Naive B cell (primary cell): ENCODE measurements at regions not wholly inside any gene's neighbourhood (a gene's known extent, or its start where the extent isn't known, plus 50 kb on each side); places are given as distances from the start of the nearest gene placed in this dataset.

Source experiments
- ATAC-seq, 2 donors: fragments of 150-1000 bp; cut with Tn5 transposase; 2 replicates each; pipeline ENCODE4 v1.10.0; 2021; ENCODE audit warnings: low read depth in 2 of 2, mild to moderate bottlenecking in 2 of 2, moderate library complexity in 2 of 2
- DNase-seq: peaks from one replicate; pipeline ENCODE4 v3.0.0; 2022
- H3K27ac Mint-ChIP-seq, 6 donors: one replicate each; pipeline ENCODE4 v1.8.0; 2020 to 2022; ENCODE audit warnings: mild to moderate bottlenecking in 6 of 6, mixed read lengths in 6 of 6, moderate library complexity in 5 of 6, inconsistent platforms in 2 of 6
- H3K27me3 Mint-ChIP-seq, 3 donors: one replicate each; pipeline ENCODE4 v1.8.0; 2021 to 2022; ENCODE audit warnings: mixed read lengths in 3 of 3, mild to moderate bottlenecking in 1 of 3
- H3K36me3 Mint-ChIP-seq, 2 donors: one replicate each; pipeline ENCODE4 v1.8.0; 2020 to 2022; ENCODE audit warnings: mixed read lengths in 2 of 2, inconsistent platforms in 1 of 2, mild to moderate bottlenecking in 1 of 2
- H3K4me1 Mint-ChIP-seq, 3 donors: one replicate each; pipeline ENCODE4 v1.8.0; 2020 to 2022; ENCODE audit warnings: mixed read lengths in 3 of 3, inconsistent platforms in 1 of 3, mild to moderate bottlenecking in 1 of 3, moderate library complexity in 1 of 3
- H3K4me3 Mint-ChIP-seq, 8 donors: one replicate each; pipeline ENCODE4 v1.8.0; 2020 to 2022; ENCODE audit warnings: mild to moderate bottlenecking in 8 of 8, mixed read lengths in 8 of 8, moderate library complexity in 8 of 8, inconsistent platforms in 2 of 8
- H3K9me3 Mint-ChIP-seq, 7 donors: one replicate each; pipeline ENCODE4 v1.8.0; 2020 to 2022; ENCODE audit warnings: mixed read lengths in 7 of 7, mild to moderate bottlenecking in 5 of 7, inconsistent platforms in 2 of 7, moderate library complexity in 1 of 7

- peaks cover 6 to 11% of the 10 kb centered on the region in 2 donors for H3K36me3 Mint-ChIP-seq
- DNase-seq = no peak
- peaks cover 2 to 31% (median 9%) of the 10 kb centered on the region in 7 donors for H3K9me3 Mint-ChIP-seq
- no peak overlapping the region for H3K27ac Mint-ChIP-seq
- H3K27me3 Mint-ChIP-seq = no peaks in the 10 kb centered on the region
- no peak overlapping the region for H3K4me3 Mint-ChIP-seq
- ATAC-seq = no peak
- H3K4me1 Mint-ChIP-seq = no peaks in the 10 kb centered on the region
These were observed 121.4 kb upstream of the TAB2 start for GRCh38 chr6:149196091-149196490.

- Mint-ChIP-seq H3K4me3 (no peak overlapping the region), H3K27me3 (no peaks in the 10 kb centered on the region), H3K27ac (no peak overlapping the region), H3K36me3 (peaks cover 6 to 11% of the 10 kb centered on the region in 2 donors), H3K4me1 (peaks cover 0 to under 1% (median under 1%) of the 10 kb centered on the region in 3 donors), H3K9me3 (peaks cover 2 to 31% (median 9%) of the 10 kb centered on the region in 7 donors)
- ATAC-seq = no peak
- no peak for DNase-seq
These were observed 120.0 kb upstream of the TAB2 start for GRCh38 chr6:149197482-149197881.

- Mint-ChIP-seq H3K9me3 (peaks cover 2 to 31% (median 9%) of the 10 kb centered on the region in 7 donors), H3K4me1 (peaks cover 0 to 7% (median 5%) of the 10 kb centered on the region in 3 donors), H3K27me3 (no peaks in the 10 kb centered on the region), H3K36me3 (peaks cover 6 to 11% of the 10 kb centered on the region in 2 donors), H3K4me3 (no peak overlapping the region), H3K27ac (peak overlapping the region in 2 of 6 donors; percentile 65 to 77)
- ATAC-seq = no peak
- DNase-seq = no peak
These were observed 119.2 kb upstream of the TAB2 start for GRCh38 chr6:149198265-149198664.

GRCh38 chr6:149200282-149200945 is 117.1 kb upstream of the TAB2 start:
- H3K4me3 Mint-ChIP-seq = no peak overlapping the region
- peak overlapping the region in 2 of 6 donors; percentile 47 to 90 for H3K27ac Mint-ChIP-seq
- H3K4me1 Mint-ChIP-seq = peaks cover 0 to 7% (median 5%) of the 10 kb centered on the region in 3 donors
- DNase-seq (no peak), ATAC-seq (no peak)
- H3K27me3 Mint-ChIP-seq = no peaks in the 10 kb centered on the region
- peaks cover 10 to 11% of the 10 kb centered on the region in 2 donors for H3K36me3 Mint-ChIP-seq
- peaks cover 2 to 31% (median 9%) of the 10 kb centered on the region in 7 donors for H3K9me3 Mint-ChIP-seq

- Mint-ChIP-seq H3K4me1 (peaks cover 0 to 7% (median 5%) of the 10 kb centered on the region in 3 donors), H3K27ac (no peak overlapping the region), H3K36me3 (peaks cover 10 to 11% of the 10 kb centered on the region in 2 donors), H3K9me3 (peaks cover 2 to 31% (median 9%) of the 10 kb centered on the region in 7 donors), H3K27me3 (no peaks in the 10 kb centered on the region), H3K4me3 (no peak overlapping the region)
- ATAC-seq (no peak), DNase-seq (no peak)
These were observed 116.3 kb upstream of the TAB2 start for GRCh38 chr6:149201068-149201655.

- Mint-ChIP-seq H3K4me3 (no peak overlapping the region), H3K9me3 (peaks cover 2 to 25% (median 7%) of the 10 kb centered on the region in 7 donors), H3K4me1 (peaks cover 0 to 7% (median 5%) of the 10 kb centered on the region in 3 donors), H3K27ac (no peak overlapping the region), H3K27me3 (no peaks in the 10 kb centered on the region), H3K36me3 (peaks cover 5 to 11% of the 10 kb centered on the region in 2 donors)
- no peak for DNase-seq
- ATAC-seq = no peak
These were observed 115.4 kb upstream of the TAB2 start for GRCh38 chr6:149202100-149202499.

- Mint-ChIP-seq H3K4me3 (no peak overlapping the region), H3K9me3 (peaks cover 2 to 17% (median 5%) of the 10 kb centered on the region in 7 donors), H3K4me1 (peaks cover 0 to 7% (median 5%) of the 10 kb centered on the region in 3 donors), H3K36me3 (peaks cover 4 to 11% of the 10 kb centered on the region in 2 donors), H3K27ac (peak overlapping the region in 1 of 6 donors; percentile 2), H3K27me3 (no peaks in the 10 kb centered on the region)
- no peak for ATAC-seq
- no peak for DNase-seq
These were observed 114.6 kb upstream of the TAB2 start for GRCh38 chr6:149202952-149203351.

- no peaks in the 10 kb centered on the region for H3K27me3 Mint-ChIP-seq
- DNase-seq = no peak
- peaks cover 0 to 7% (median 5%) of the 10 kb centered on the region in 3 donors for H3K4me1 Mint-ChIP-seq
- ATAC-seq = no peak
- peaks cover 4 to 11% of the 10 kb centered on the region in 2 donors for H3K36me3 Mint-ChIP-seq
- peaks cover 2 to 17% (median 5%) of the 10 kb centered on the region in 7 donors for H3K9me3 Mint-ChIP-seq
- H3K4me3 Mint-ChIP-seq = no peak overlapping the region
- H3K27ac Mint-ChIP-seq = no peak overlapping the region
These were observed 114.0 kb upstream of the TAB2 start for GRCh38 chr6:149203509-149203908.

GRCh38 chr6:149208134-149208601 is 109.3 kb upstream of the TAB2 start:
- peaks cover 12 to 15% (median 12%) of the 10 kb centered on the region in 3 donors for H3K4me1 Mint-ChIP-seq
- H3K27me3 Mint-ChIP-seq = no peaks in the 10 kb centered on the region
- peak overlapping the region in 1 of 6 donors; percentile 56 for H3K27ac Mint-ChIP-seq
- DNase-seq (no peak), ATAC-seq (no peak)
- H3K9me3 Mint-ChIP-seq = no peaks in the 10 kb centered on the region
- H3K36me3 Mint-ChIP-seq = peaks cover 0 to 4% of the 10 kb centered on the region in 2 donors
- no peak overlapping the region for H3K4me3 Mint-ChIP-seq

- DNase-seq (no peak), ATAC-seq (no peak)
- Mint-ChIP-seq H3K4me1 (peaks cover 12 to 15% (median 12%) of the 10 kb centered on the region in 3 donors), H3K27me3 (no peaks in the 10 kb centered on the region), H3K9me3 (no peaks in the 10 kb centered on the region), H3K36me3 (no peaks in the 10 kb centered on the region), H3K4me3 (peak overlapping the region in 4 of 8 donors; percentile 5 to 52 (median 21)), H3K27ac (peak overlapping the region; percentile 31 to 88 (median 62))
These were observed 107.4 kb upstream of the TAB2 start for GRCh38 chr6:149209871-149210775.

GRCh38 chr6:149211046-149211571 is 106.4 kb upstream of the TAB2 start:
- peak overlapping the region in 5 of 6 donors; percentile 1 to 88 (median 78) for H3K27ac Mint-ChIP-seq
- H3K4me3 Mint-ChIP-seq = peak overlapping the region in 5 of 8 donors; percentile 2 to 68 (median 45)
- peaks cover 12 to 15% (median 12%) of the 10 kb centered on the region in 3 donors for H3K4me1 Mint-ChIP-seq
- no peaks in the 10 kb centered on the region for H3K36me3 Mint-ChIP-seq
- no peaks in the 10 kb centered on the region for H3K9me3 Mint-ChIP-seq
- no peaks in the 10 kb centered on the region for H3K27me3 Mint-ChIP-seq
- ATAC-seq (peak; percentile 99), DNase-seq (peak; percentile 51)

GRCh38 chr6:149212206-149212605 is 105.3 kb upstream of the TAB2 start:
- Mint-ChIP-seq H3K36me3 (no peaks in the 10 kb centered on the region), H3K9me3 (no peaks in the 10 kb centered on the region), H3K4me1 (peaks cover 12 to 15% (median 12%) of the 10 kb centered on the region in 3 donors), H3K27me3 (no peaks in the 10 kb centered on the region), H3K4me3 (no peak overlapping the region), H3K27ac (no peak overlapping the region)
- ATAC-seq (no peak), DNase-seq (no peak)
